HEK293T (cell line): ENCODE measurements at regions not wholly inside any gene's neighbourhood (a gene's known extent, or its start where the extent isn't known, plus 50 kb on each side); places are given as distances from the start of the nearest gene placed in this dataset.

Experiments
- BHLHE40 ChIP-seq: fragments of 450-650 bp; IDR thresholded peaks from 2 replicates; pipeline ENCODE4 v1.6.1; 2016; ENCODE audit warnings: mild to moderate bottlenecking, moderate library complexity, borderline replicate concordance
- ELF4 ChIP-seq: fragments of 450-650 bp; IDR thresholded peaks from 2 replicates; pipeline ENCODE4 v1.6.1; 2017; ENCODE audit warnings: antibody characterized with exemption
- FOXK2 ChIP-seq: fragments of 450-650 bp; IDR thresholded peaks from 2 replicates; pipeline ENCODE4 v1.6.1; 2016; ENCODE audit warnings: mild to moderate bottlenecking
- LEF1 ChIP-seq: fragments of 450-650 bp; IDR thresholded peaks from 2 replicates; pipeline ENCODE4 v1.6.1; 2017; ENCODE audit warnings: mild to moderate bottlenecking, borderline replicate concordance
- SP1 ChIP-seq: fragments of 450-650 bp; IDR thresholded peaks from 2 replicates; pipeline ENCODE4 v1.6.1; 2017

DNA sequence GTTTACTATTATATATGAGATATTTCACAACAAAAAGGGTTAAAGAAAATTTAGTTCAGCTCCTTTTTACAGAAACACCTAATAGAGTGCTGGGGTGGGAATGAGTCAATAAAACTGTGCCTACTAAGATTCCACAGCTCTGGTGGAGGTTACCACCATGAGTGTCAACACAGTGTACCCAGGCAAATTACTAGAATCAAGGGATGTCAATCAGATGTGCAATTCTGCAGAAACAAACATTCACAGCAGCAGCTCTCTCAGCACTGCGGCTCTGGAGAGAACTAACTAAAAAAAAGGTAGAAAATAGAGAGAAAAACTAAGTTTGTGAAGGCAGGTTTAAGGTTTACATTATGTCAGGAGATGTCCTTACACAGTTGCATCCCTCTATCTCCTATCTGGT lies 1313.0 kb downstream of the MAT2B start:
- TF ChIP-seq ELF4 (no peak), FOXK2 (no peak), SP1 (no peak), BHLHE40 (no peak), LEF1 (no peak)
